ENCODE measurements at regions not wholly inside any gene's neighbourhood (a gene's known extent, or its start where the extent isn't known, plus 50 kb on each side); places are given as distances from the start of the nearest gene placed in this dataset.

GRCh38 chr3:154507727-154508126 is 77.7 kb upstream of the GPR149 start:
- no peak for TF ChIP-seq CTCF (IDR thresholded peaks at IDR 0.05; ENCODE audit: insufficient read depth, low read length, missing control alignments)
- ChIA-PET CTCF (no interaction called here), POLR2A (no interaction called here)
- no peak for DNase-seq (ENCODE audit: low read depth, low spot score)
- no peak overlapping the region for H3K4me3 ChIP-seq (ENCODE audit: low read depth, low read length)

GRCh38 chr3:154496978-154497377 is 67.0 kb upstream of the GPR149 start:
- POLR2A ChIA-PET: no interaction called here
- CTCF ChIA-PET: no interaction called here
- DNase-seq (ENCODE audit: low read depth, low spot score): no peak
- no peak for TF ChIP-seq CTCF (IDR thresholded peaks at IDR 0.05; ENCODE audit: insufficient read depth, low read length, missing control alignments)
- no peak overlapping the region for H3K4me3 ChIP-seq (ENCODE audit: low read depth, low read length)

DNA sequence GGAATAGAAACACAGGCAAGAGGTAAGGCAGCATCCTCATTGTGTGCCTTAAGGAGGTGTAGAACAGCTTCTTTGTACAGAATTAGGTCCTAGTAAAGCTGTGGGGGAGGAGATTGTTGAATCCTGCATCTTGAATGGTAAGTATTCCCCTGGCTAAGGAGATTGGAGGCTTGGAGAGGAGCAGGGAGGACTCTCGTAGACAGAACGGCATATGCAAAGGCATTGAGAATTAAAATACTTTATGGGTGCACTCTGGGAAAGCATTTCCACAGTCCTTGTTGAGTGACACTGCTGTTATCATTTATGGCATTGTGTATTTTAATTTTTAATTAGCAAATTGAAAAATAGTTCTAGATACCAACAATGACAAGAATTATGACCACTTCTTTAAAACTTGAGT is 66.5 kb upstream of the GPR149 start:
- no peak for TF ChIP-seq CTCF (IDR thresholded peaks at IDR 0.05; ENCODE audit: insufficient read depth, low read length, missing control alignments)
- CTCF ChIA-PET: no interaction called here
- H3K4me3 ChIP-seq (ENCODE audit: low read depth, low read length): no peak overlapping the region
- POLR2A ChIA-PET: no interaction called here
- no peak for DNase-seq (ENCODE audit: low read depth, low spot score)

DNA sequence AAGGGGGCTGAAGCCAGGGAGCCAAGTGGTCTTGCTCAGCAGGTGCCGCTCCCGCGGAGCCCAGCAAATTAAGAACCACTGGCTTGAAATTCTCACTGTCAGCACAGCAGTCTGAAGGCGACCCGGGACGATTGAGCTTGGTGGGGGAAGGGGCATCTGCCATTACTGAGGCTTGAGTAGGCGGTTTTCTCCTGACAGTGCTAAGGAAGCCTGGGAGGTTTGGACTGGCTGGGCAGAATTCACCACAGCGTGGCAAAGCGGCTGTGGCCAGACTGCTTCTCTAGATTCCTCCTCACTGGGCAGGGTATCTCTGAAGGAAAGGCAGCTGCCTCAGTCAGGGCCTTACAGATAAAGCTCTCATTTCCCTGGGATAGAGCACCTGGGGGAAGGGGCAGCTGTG is 57.0 kb upstream of the GPR149 start:
- no peak overlapping the region for H3K4me3 ChIP-seq (ENCODE audit: low read depth, low read length)
- POLR2A ChIA-PET: no interaction called here
- no peak for TF ChIP-seq CTCF (IDR thresholded peaks at IDR 0.05; ENCODE audit: insufficient read depth, low read length, missing control alignments)
- DNase-seq (ENCODE audit: low read depth, low spot score): no peak
- CTCF ChIA-PET: no interaction called here

DNA sequence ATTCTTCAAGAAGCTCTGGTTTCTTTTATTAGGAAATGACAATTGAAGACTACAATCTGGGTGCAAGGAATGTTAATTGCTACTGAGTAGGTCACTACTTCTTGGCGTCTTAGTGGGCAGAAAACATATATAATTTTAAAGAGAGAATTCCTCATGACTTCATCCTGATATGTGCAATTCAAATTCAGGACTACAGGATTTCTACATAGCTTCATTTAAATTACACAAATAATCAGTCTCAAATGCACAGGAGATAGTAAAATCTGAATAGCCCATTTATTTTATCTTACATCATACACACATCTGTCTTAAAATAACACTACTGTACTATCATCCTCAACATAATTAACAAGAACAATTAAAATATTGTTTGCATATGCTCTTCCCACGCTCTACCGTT is 52.5 kb upstream of the GPR149 start:
- no peak overlapping the region for H3K4me3 ChIP-seq (ENCODE audit: low read depth, low read length)
- DNase-seq (ENCODE audit: low read depth, low spot score): no peak
- CTCF ChIA-PET: no interaction called here
- POLR2A ChIA-PET: no interaction called here
- no peak for TF ChIP-seq CTCF (IDR thresholded peaks at IDR 0.05; ENCODE audit: insufficient read depth, low read length, missing control alignments)

DNA sequence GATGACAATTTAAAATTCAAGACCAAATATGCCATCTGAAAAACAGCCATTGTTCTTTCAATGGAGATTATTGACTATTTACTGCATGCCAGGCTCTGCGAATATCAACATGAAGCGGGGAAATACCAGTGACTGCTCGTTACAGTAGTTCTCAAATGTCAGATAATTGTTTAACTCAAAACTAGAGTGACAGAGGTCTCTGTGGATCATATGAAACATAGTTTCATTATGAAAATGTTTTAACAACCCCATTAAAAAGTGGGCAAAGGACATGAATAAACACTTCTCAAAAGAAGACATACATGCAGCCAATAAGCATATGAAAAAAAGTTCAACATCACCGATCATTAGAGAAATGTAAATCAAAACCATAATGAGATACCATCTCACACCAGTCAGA is 50.0 kb upstream of the GPR149 start:
- H3K4me3 ChIP-seq (ENCODE audit: low read depth, low read length): no peak overlapping the region
- ChIA-PET POLR2A (no interaction called here), CTCF (no interaction called here)
- no peak for TF ChIP-seq CTCF (IDR thresholded peaks at IDR 0.05; ENCODE audit: insufficient read depth, low read length, missing control alignments)
- DNase-seq (ENCODE audit: low read depth, low spot score): no peak
